Heart left ventricle (tissue), 16 donors: ENCODE measurements at regions not wholly inside any gene's neighbourhood (a gene's known extent, or its start where the extent isn't known, plus 50 kb on each side); places are given as distances from the start of the nearest gene placed in this dataset.

Experiments
- ATAC-seq, 4 donors: fragments of 200-7000 bp; cut with Tn5 transposase; one replicate each; pipeline ENCODE4 v1.9.1; 2020 to 2022; ENCODE audit warnings: moderate library complexity in 4 of 4, mild to moderate bottlenecking in 3 of 4, moderate number of reproducible peaks in 1 of 4
- DNase-seq, 5 donors: peaks; one replicate each; pipeline ENCODE4 v3.0.0-alpha.2; 2020
- H3K27ac ChIP-seq, 12 donors: fragments of 200-600 bp; sonication (generic) in 4 of 12; one replicate each; pipeline versions ENCODE4 v1.5.0 to v1.8.0; 2016 to 2022; ENCODE audit warnings: mild to moderate bottlenecking in 2 of 12
- H3K27me3 ChIP-seq, 9 donors: fragments of 200-600 bp; sonication (generic) in 2 of 9; one replicate each; pipeline versions ENCODE4 v1.5.1 to v1.8.0; 2016 to 2022; ENCODE audit warnings: mild to moderate bottlenecking in 3 of 9
- H3K36me3 ChIP-seq, 9 donors: fragments of 200-600 bp; sonication (generic) in 2 of 9; one replicate each; pipeline versions ENCODE4 v1.5.0 to v1.8.0; 2018 to 2022; ENCODE audit warnings: mild to moderate bottlenecking in 2 of 9
- H3K4me1 ChIP-seq, 12 donors: fragments of 200-600 bp; sonication (generic) in 4 of 12; one replicate each; pipeline versions ENCODE4 v1.5.0 to v1.8.0; 2016 to 2022; ENCODE audit warnings: mild to moderate bottlenecking in 3 of 12
- H3K4me3 ChIP-seq, 12 donors: fragments of 200-600 bp; sonication (generic) in 4 of 12; one replicate each; pipeline versions ENCODE4 v1.5.0 to v1.8.0; 2017 to 2022; ENCODE audit warnings: mild to moderate bottlenecking in 9 of 12, moderate library complexity in 4 of 12
- H3K9me3 ChIP-seq, 12 donors: fragments of 200-600 bp; sonication (generic) in 4 of 12; one replicate each; pipeline versions ENCODE4 v1.5.0 to v1.8.0; 2016 to 2022; ENCODE audit warnings: mild to moderate bottlenecking in 1 of 12
- CTCF ChIP-seq, 12 donors: fragments of 200-600 bp; sonication (generic) in 4 of 12; IDR thresholded peaks; one replicate each; pipeline versions ENCODE4 v1.5.0 to v1.8.0; 2018 to 2022; ENCODE audit warnings: antibody characterized with exemption in 12 of 12, mild to moderate bottlenecking in 5 of 12
- POLR2A ChIP-seq, 2 donors: fragments of 450-650 bp; IDR thresholded peaks; one replicate each; pipeline ENCODE4 v1.6.1; 2017; ENCODE audit warnings: antibody characterized with exemption in 2 of 2, mild to moderate bottlenecking in 2 of 2, moderate library complexity in 2 of 2
- WGBS, 4 donors: extraction: QIAGEN DNeasy Blood & Tissue Kit in 2 of 4; methylation state at CpG; one replicate each; pipeline versions ENCODE4 v1.1.5 to v1.1.7; 2013 to 2018; 5-methylcytosine and 5-hydroxymethylcytosine counted together
- intact Hi-C, 10 donors: fragments of 100-400 bp; cut with DNase I; formaldehyde crosslinking; loops; one replicate each; pipeline versions ENCODE4 v1.11.1 to v1.14.2; 2022
- donor health status: ischemic (EF 13 %, LVEDD 7.1; RV severe dilation, severe dysfunction).
- donor health status: healthy with polysubstance abuse.
- donor health status: DM: no; HTN: yes; CAD: no.
- donor health status: DM: no; HTN: no; CAD: no.
- donor health status: ischemic (EF 25% LVEDD 6.9; RV normal size, moderate dysfunction).
- donor health status: ischemic (EF 25% LVEDD 5.7; RV mildly dilated, moderate dysfunction).
- donor health status: healthy.
- donor health status: DM: yes; HTN: yes; CAD: no.
- donor health status: ischemic (EF 35%, LVEDD 5.7; RV mildly dilated, moderate dysfunction).
- donor health status: nonischemic (EF 11% LVEDD 7.7; RV severe dilation, severe dysfunction).
- donor health status: DM: yes; HTN: yes; CAD: no.
- donor health status: PGD.
- donor health status: ischemic (EF 29% LVEDD 5.4; RV normal size, mild dysfunction).
- donor health status: nonischemic (EF 23%, LVEDD 6.1; RV moderate dilation, normal function).

DNA sequence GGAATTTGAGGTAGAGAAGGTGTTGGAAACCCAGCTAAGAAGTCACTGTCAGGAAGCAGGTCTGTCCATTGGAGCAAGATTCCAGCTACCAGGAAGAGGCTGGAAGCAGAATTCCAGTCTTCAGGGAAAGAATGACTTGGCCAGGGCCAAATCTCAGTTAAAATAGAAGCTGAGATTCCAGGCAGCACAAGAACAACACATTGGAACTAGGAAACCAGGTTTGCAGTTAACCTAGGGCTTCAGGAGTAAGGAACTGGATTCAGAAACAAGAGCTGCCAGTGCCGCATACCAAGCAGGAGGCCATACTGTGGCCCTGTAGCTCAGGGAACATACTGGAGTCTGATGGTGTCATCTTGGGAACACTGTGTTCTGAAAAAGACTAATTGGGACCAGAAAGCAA, 73.7 kb upstream of the FUCA2 start:
- ATAC-seq (no peak), DNase-seq (no peak)
- Histone ChIP-seq H3K27me3 (no peaks in the 10 kb centered on the region), H3K4me1 (no peaks in the 10 kb centered on the region), H3K9me3 (no peaks in the 10 kb centered on the region), H3K36me3 (no peaks in the 10 kb centered on the region), H3K4me3 (no peak overlapping the region), H3K27ac (no peak overlapping the region)
- TF ChIP-seq CTCF (IDR thresholded peaks at IDR 0.05) (no peak), POLR2A (IDR thresholded peaks at IDR 0.05) (no peak)
- intact Hi-C loops = no loop called here
- 99 to 100% (median 100%) methylated on average over 1 of the region's 1 CpG for WGBS, 4 donors

DNA sequence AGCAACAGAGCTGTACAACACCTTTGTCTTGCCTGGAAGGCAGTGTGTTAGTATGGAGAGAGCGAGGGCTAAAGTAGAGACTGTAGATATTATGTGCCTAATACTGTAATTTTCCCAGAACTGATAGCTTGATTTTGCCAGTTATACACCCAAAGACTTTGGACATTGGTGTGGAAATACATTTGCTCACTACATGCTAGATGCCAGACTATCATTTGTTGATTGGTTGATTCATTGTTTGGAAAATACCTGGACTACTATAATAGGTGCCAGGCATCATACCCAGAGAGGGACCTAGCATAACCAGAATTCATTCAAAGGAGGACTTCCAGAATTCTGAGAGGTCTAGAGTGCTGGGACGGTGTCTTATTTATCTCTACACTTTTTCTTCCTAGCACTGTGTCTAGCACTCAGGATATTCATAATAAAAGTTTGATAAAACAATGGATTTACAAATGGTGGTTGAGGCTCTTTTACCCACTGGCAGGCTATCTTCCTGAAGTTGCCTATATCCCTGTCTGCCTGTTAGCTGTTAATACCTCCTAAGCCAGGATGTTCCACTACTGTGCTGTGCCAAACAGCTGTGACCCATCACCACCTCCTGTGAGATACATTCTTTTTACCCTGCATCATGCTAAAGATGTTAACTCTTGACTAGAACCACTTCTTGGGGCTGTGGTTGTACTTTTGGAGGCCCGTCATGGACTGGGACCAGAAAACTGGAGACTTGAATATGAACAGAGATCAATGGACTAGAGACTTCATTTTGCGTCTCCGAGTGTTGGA, 72.2 kb upstream of the FUCA2 start:
- Histone ChIP-seq H3K27me3 (no peaks in the 10 kb centered on the region), H3K9me3 (no peaks in the 10 kb centered on the region), H3K27ac (no peak overlapping the region), H3K36me3 (no peaks in the 10 kb centered on the region), H3K4me3 (no peak overlapping the region), H3K4me1 (peaks cover 0 to 3% (median 0%) of the 10 kb centered on the region in 12 donors)
- 85 to 91% (median 87%) methylated on average over 5 of the region's 5 CpGs for WGBS, 4 donors
- intact Hi-C loops = no loop called here
- ATAC-seq (peak in 2 of 4 donors; percentile 34 to 45), DNase-seq (no peak)
- TF ChIP-seq POLR2A (IDR thresholded peaks at IDR 0.05) (no peak), CTCF (IDR thresholded peaks at IDR 0.05) (no peak)

GRCh38 chr6:143581835-143582480, 70.4 kb upstream of the FUCA2 start:
- Histone ChIP-seq H3K36me3 (no peaks in the 10 kb centered on the region), H3K4me3 (no peak overlapping the region), H3K9me3 (no peaks in the 10 kb centered on the region), H3K27ac (no peak overlapping the region), H3K4me1 (peaks cover 0 to 3% (median 0%) of the 10 kb centered on the region in 12 donors), H3K27me3 (no peaks in the 10 kb centered on the region)
- ATAC-seq = peak in 1 of 4 donors; percentile 23
- intact Hi-C loops = no loop called here
- no peak for DNase-seq
- TF ChIP-seq CTCF (IDR thresholded peaks at IDR 0.05) = no peak
- WGBS, 4 donors = 85 to 89% (median 86%) methylated on average over 3 of the region's 3 CpGs

DNA sequence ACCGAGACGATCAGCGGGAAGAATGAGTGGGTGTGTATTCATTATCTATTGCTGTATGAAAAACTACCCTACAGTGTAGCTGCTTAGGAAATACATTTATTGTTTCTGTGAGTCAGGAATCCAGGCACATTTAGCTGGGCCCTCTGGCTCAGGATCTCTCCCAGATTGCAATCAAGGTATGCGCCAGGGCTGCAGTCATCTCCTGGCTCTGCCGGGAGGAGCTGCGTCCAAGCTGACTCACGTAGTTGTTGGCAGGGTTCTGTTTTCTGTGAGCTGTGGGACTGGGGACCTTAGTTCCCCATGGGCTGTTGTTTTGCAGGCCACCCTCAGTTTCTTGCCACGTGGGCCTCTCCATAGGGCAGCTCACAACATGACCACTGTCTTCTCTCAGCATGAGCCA, 68.2 kb upstream of the FUCA2 start:
- Histone ChIP-seq H3K9me3 (no peaks in the 10 kb centered on the region), H3K27ac (no peak overlapping the region), H3K4me3 (no peak overlapping the region), H3K36me3 (no peaks in the 10 kb centered on the region), H3K27me3 (no peaks in the 10 kb centered on the region), H3K4me1 (peaks cover 0 to 5% (median 0%) of the 10 kb centered on the region in 12 donors)
- intact Hi-C loops = loop anchor here in 8 of 10 donors (5.0 to 10.0 kb wide), 5 partner anchors 95 to 363 kb away; partner anchors contain the start of genes LTV1 (in 7 of the 8) and PHACTR2 (in 4 of the 8)
- DNase-seq (peak in 3 of 5 donors; percentile 34 to 54 (median 47)), ATAC-seq (peak in 3 of 4 donors; percentile 40 to 80 (median 73))
- no peak for TF ChIP-seq POLR2A (IDR thresholded peaks at IDR 0.05)
- TF ChIP-seq CTCF (IDR thresholded peaks at IDR 0.05) = no peak
- 56 to 80% (median 72%) methylated on average over 6 to 8 of the region's 8 CpGs for WGBS, 4 donors
